ENCODE measurements at regions not wholly inside any gene's neighbourhood (a gene's known extent, or its start where the extent isn't known, plus 50 kb on each side); places are given as distances from the start of the nearest gene placed in this dataset.

DNA sequence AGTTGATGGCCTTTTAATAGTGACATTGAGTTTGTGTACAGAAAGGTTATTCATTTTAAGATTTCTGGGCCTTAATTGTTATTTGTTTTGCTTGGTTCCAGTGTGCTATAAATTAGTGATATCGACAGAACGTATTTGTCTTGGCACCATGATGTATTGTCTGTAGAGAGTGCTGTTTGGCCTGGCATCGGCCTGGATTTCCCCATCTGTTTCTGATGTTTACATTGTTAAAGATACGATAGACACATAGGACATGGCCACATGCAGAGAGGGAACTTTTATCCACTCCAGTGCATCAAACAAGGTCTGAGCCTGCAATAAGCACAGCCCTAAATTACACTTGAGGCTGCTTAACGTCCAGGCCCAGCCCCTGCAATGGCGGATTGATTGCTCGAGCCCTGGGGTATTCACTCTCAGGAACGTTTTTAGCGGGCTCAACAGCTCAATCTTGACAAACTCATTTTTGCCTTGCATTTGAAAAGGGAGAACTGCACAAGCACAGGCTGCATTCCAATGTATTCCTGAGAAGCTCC is 144.7 kb downstream of the SLC4A3 start:
- DNase-seq (ENCODE audit: low read depth) = no peak

DNA sequence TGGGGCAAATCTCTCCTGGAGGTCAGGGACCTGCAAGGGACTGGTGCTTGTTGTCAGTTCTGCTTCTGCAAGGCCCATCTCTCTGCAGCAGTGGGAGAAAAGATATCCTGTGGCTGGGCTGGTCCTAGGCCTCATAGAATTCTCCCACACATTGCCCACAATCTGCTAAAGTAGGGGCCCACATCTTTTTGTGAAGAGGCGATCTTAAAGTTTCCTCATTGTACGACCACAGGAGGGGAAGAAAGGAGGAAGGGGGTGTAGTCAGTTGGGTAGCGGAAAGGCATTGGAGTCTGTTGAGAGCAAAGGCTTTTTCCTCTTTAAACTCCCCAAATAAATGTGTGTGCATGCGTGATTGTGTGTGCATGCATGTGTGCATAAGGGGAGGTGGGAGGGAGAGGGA is 145.3 kb downstream of the SLC4A3 start:
- DNase-seq (ENCODE audit: low read depth) = no peak

DNA sequence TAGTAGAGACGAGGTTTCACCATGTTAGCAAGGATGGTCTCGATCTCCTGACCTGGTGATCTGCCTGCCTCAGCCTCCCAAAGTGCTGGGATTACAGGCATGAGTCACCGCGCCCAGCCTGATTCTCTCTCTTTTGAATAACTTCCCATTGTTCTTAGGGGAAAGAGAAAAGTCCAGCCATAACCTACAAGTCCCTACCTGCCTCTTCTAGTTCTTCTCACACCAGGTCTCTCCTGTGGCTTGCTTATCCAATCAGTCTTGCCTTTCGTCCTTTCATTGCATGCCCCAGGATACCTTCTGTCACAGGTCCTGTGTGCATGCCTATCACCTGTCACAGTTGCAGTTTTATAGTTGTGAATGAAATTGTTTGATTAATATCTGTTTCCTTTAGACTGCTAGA is 148.1 kb downstream of the SLC4A3 start:
- DNase-seq (ENCODE audit: low read depth) = no peak

DNA sequence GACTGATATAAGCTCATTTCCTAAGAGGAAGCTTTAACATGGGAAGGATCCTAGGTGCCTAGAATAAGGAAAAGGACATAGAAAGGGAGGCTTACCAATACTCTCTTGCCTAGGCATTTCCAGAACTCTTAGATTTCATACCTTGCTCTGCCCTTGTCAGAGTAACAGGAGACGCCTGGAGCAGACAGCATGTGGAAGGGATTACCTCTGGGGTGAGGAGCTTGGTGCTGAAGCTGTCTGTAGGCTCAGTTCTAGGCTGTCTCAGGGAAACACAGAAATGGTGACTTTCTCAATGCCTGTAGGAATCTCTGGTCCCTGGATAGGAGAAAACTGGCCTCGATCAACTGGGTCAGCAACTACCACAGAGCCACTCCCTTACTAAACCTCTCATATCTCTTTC is 150.0 kb downstream of the SLC4A3 start:
- no peak for DNase-seq (ENCODE audit: low read depth)

DNA sequence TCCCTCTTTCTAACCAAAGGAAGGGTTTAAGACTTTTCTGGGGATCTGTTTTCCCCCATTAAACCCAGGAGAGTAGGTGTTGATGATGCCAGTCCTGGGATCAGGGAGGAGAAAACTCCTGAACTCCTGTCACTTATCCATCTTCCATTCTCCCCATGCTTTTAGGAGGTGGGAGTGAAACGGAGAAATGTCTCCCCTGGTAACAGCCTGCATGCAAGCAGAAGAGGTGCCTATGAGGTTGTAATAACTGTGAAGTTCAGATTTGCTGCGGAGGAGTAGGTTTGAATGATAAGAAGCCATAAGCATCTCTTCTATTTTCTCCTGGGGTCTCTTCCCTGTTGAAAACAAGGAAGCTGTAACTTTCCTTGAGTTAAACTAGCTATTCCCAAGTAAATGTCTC is 150.8 kb downstream of the SLC4A3 start:
- no peak for DNase-seq (ENCODE audit: low read depth)

DNA sequence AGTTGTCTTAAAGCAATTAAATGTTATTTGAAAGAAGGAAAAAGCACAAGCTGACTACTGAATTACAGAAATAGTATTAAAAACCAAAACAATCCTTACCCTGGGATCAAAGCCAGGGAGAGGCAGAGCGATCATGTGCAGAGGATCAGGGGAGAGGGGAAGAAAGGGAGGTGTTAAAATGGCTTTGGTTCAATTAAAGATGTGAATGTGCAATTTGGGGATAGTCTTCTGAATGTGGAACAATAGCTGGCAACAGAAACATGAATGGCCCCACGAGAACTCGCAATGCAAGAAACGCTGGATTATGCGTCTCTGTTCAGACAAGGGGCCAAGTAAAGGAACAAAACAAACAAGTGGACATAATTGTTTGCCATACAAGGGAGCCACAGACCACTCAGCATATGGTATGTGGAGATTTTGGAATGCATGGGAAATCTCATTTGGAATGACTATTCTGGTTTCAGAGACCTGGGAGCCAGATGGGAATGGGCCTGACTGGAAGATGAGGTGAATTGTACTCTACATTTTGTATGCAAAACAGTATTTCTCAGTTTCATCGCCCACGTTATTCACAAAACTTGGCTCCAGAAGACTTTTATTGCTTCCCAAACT is 155.4 kb downstream of the SLC4A3 start:
- DNase-seq (ENCODE audit: low read depth) = no peak

DNA sequence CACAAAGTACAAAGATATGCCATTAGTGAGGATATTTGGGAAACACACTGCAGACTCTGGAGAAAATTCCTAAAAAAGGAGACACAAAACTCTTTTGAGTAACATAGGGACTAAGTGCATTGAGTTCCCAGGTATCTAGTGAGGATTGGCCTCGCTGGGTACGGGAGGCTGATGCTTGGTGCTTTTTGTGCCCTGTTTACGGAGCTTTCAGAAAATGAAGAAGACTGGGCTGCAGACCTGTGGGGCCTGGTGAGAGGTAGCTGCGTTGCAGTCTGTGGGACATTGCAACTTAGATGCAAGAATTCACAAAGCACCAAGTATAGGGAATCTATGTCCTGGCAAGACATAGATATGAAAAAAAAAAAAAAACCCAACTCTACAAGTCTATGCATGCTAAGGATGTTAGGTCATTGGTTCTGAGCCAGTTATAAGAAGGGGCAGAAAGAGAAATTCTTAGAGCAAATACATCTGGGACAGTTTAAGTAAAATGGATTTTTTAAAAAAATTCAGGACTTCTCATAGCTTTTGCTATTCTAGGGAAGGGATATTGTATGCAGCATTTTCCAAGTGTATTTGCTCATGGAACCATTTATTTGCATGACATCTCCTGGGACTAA is 156.0 kb downstream of the SLC4A3 start:
- no peak for DNase-seq (ENCODE audit: low read depth)

DNA sequence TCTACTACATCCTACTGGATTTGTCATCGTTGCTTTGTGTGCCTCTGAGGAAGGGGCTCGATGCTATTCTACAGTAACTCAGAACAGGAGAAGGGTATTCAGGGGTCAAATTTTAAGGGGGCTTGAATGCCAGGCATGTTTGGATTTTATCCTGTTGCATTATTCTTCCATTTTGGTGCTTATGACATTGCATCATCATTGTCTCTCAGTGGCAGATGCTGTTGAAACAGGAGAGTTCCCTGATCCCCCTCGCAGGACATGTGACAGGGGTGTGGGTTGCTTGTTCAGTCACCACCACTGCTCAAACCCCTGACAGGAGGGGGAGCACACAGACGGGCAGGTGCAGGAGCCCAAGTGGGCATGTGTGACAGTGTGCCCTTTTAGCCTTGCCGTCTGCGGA is 156.7 kb downstream of the SLC4A3 start:
- DNase-seq (ENCODE audit: low read depth) = no peak

DNA sequence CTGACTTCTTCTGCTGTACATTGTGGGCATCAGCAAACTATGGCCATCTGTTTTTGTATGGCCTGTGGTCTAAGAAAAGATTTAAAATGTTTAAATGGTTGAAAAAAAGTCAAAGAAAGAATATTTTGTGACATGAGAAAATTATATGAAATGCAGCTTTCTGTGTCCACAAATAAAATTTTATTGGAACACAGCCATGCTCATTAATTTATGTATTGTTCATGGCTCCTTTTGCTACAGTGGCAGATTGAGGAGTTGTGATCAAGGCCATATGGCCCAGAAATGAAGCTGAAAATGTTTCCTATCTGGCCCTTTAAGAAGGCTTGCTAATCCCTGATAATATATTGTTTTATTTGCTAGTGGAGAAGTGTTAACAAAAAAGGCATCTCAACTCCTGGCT is 162.0 kb downstream of the SLC4A3 start:
- DNase-seq (ENCODE audit: low read depth) = no peak

DNA sequence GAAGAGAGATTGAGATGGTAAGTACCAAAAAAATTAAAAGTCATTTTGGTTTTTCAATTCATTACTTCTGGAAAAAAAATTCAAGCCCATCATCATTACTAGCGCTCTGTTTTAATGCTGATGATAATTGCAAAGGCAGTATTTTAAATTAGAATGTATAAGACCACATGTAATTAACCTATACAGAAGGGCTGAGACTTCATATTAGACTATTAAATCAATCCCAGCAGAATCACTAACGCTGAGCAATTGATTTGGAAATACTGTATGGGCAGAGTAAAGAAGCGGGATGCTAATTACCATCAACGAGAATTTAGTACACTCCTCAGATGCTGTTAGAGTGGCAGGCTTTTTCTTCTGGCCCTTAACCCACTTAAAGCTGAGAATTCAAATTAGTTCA is 165.0 kb downstream of the SLC4A3 start:
- no peak for DNase-seq (ENCODE audit: low read depth)

DNA sequence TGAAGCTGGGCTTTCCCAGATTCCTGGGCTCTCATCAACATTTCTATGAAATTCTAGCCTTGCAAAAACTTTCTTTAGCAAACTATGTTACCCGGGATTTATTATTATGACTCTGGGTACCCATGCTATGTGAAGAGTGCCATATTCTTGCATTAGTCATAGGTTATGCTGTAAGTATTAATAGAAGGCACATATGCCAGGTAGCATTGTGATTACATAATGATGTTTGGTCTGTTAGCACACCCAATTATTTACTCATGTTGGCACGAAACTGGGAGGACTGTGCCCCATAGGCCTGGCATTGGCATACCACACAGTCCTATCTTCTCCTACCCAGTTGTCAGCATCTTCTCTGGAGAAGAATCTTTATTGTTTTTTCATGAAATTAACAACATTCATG is 171.0 kb downstream of the SLC4A3 start:
- no peak for DNase-seq (ENCODE audit: low read depth)

DNA sequence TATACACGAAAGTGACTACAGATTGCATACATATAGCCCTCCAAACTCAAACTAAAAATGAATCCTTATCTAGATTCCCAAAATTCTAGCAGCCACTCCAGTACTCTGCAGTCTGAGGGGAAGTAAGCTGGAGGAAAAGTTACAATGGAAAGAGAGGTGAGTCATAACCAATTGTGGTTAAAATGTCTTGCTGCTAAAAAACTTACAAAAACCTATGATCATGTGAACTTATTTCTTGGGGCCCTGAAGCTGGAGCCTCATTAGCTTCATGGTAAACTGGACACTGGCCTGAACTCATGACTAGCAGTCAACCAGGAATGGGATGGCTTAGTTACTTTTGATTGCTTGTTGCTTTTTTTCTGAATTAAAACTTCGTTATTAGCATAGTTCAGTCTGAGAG is 175.9 kb downstream of the SLC4A3 start:
- DNase-seq (ENCODE audit: low read depth) = no peak

DNA sequence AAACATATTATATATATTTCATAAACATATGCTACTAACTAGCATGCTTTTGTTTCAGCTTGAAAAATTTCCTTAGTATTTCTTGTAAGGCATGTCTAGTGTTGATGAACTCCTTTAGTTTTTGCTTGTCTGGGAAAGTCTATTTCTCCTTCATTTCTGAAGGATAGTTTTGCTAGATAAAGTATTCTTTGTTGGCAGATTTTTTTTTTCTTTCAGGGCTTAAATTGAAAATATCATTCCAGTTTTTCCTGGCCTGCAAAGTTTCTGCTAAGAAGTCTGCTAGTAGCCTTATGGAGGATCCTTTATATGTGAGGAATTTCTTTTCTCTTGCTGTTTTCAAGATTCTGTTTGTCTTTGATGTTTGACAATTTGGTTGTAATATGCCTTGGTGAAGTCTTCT is 183.5 kb downstream of the SLC4A3 start:
- no peak for DNase-seq (ENCODE audit: low read depth)

DNA sequence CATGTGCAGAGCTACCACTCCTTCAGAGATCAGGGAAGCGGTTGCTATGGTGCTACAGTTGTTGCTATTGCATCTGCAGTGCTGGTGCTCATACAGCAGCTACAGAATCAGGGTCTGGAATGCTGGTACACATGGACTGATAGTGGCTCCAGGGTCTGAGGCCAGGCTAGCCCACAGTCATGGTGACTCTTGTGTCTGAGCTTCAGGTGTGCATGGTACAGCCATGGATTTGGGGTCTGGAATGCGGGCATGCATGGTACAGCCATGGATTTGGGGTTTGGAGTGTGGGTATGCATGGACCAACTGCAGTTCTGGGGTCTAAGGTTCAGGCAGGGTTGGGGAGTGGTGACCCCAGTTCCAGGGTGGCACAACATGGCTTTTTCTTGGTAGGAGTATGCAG is 185.2 kb downstream of the SLC4A3 start:
- DNase-seq (ENCODE audit: low read depth) = no peak

DNA sequence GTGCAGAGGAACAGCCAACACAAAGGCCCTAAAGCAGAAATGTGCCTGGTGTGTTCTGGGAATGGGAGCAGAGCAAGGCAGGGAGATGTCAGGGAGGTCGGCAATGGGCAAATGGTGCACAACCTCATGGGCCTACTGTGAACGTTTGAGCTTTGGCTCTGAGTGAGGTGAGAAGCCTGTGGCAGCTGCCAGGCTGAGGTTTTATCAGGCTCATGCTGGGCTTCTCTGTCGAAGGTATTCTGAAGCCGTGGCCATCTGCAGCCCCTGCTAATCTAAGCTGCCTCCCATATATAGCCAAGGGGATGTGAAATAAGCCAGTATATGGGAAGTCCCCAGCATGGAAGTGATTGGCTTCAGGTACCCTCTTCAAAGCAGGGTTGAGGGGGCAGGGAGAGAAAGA is 193.3 kb downstream of the SLC4A3 start:
- DNase-seq (ENCODE audit: low read depth) = no peak

DNA sequence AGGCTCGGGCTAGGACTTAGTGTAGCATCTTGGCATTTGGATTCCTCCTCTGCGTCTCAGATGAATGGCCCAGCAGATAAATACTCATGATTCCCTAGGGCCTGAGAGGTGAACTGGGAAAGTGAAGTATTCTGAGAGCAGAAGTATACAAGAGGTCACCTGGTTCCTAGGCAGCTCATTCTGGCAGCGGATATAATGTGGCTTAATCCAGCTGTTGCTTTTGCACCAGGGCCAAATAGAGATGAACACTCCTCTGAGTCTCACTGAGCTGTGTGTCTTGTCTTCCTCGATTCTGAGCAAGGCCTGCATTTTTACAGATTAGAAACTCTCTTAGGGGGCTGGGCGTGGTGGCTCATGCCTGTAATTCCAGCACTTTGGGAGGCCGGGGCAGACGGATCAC is 196.1 kb downstream of the SLC4A3 start:
- DNase-seq (ENCODE audit: low read depth) = no peak

DNA sequence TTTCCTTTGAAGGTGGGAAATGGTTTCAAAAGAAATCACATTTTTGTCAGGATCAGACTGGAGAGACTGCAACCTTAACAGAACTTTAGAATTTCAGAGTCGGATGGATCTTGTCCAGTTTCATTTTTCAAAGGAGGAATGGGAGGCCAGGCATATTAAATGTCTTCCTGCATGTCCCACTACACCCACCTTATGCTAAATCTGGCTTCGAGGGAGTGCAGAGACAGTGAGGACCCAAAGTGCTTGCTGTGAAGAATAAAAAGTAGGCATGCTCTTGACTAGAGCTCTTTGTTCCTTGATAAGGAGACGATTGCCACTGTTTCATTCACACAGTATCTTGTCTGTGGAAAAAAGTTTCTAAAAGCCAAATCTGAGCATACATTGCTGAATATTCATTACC is 197.6 kb downstream of the SLC4A3 start:
- no peak for DNase-seq (ENCODE audit: low read depth)

DNA sequence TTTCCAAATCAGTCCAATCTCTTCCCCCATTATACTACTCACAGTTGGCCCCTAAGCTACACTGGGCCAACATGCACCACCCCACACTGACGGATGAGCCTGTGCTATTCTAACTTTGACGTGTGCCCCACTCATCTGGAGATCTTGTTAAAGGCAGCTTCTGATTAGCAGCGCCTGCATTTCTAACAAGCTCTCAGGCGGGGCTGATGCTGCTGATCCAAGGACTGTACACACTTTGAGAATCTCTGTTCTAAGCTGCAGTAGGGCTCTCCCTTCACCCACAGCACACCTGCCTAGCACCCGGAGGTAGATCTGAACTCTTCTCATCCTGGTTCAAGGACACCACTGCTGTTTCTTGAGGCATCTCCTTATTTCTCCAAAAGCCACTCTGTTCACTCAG is 200.7 kb downstream of the SLC4A3 start:
- DNase-seq (ENCODE audit: low read depth) = no peak

DNA sequence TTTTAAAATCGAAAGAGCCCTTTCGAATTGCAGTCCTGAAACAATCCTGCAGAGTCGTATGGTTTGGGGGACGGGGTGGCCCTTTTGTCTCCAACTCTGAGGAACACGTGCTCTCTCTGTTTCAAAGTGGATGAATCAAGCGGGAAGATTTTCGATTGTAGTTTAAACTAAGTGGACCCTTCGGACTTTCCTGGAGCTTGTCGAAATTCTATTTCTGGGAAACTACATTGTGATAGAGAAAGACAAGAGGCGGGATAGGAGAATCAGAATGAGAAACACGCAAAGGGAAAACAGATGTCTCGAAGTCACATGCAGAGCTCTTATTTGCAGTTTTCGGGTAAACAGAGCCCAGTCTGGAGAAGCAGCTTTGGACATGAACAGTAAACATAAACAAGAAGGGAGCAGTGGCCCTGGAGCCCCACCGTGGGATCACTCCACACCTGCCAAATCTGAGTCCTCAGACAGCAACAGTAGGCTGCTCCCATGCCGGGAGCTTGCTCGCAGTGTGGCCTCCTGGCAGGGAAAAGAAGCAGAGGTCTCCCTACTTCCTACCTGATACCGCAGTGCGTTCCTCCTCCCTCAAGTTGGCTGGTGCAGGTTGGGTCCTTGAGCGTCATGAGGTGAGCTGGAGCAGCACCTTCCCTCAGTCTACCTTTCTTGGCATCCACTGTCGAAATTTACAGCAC is 202.4 kb downstream of the SLC4A3 start:
- no peak for DNase-seq (ENCODE audit: low read depth)

DNA sequence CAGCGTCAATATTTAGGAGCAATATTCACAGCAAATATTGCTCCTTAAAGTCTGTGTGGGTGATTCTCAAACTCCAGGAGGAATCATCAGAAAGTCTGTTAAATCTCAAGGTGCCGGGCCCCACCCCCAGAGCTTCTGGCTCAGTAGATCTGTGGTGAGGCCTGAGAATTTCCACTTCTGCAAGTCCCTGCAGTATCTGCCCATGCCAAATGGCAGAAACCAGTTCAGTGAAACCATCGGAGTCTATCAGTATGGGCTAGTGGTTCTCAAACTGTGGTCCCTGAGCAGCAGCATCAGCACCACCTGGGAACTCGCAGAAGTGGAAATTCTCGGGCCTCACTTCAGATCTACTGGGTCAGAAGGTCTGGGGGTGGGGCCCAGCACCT is 202.9 kb downstream of the SLC4A3 start:
- no peak for DNase-seq (ENCODE audit: low read depth)

DNA sequence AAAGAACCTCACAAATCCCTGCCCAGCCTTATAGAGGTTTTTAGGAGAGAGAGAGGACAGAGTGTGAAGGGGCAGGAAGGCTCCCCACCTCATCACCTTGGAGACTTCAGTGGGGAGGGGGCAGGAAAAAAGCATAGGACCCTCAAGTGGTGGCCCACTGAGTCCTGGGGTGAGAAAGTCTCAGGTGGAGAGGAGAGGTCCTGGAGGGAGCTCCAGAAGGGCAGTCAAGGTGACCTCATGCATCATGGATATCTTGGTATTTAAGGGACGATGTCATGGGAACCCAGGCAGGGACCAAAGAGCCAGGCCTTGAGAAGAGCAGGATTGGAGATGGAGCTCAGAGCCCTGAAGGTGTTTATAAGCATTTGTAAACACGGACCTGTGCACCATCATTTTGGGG is 204.5 kb downstream of the SLC4A3 start:
- DNase-seq (ENCODE audit: low read depth) = no peak

DNA sequence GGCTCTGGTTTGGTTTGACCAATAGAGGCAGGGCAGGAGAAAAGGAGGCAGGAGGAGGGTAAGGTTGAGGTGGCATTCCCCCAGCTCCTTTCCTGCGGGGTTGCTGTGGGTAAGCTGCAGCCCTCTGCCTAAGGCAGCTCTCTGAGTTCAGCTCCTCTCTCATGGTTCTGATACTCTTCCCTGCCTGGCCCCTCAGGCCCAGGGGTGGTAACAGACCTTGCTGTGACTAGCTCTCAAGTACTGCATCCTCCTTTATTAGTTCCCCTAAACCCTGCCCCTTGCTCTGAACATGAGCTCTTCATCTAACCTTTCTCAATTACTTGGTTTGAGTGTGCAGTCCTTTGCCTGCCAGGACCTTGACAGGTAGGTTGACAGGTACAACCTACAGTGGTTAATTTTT is 205.5 kb downstream of the SLC4A3 start:
- DNase-seq (ENCODE audit: low read depth) = no peak

DNA sequence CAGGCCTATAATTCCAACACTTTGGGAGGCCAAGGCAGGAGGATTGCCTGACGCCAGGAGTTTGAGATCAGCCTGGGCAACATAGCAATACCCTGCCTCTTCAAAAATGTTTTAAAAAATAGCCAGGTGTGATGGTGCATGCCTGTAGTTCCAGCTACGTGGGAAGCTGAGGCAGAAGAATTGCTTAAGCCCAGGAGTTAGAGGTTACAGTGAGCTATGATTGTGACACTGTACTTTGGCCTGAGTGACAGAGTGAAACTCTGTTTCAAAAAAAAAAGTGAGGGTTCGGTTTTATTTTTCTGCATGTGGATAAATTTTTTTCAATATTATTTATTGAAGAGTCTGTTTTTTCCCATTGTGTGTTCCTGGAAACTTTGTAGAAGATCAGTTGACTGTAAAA is 208.1 kb downstream of the SLC4A3 start:
- DNase-seq (ENCODE audit: low read depth) = no peak

Data from stimulated activated CD8-positive, alpha-beta memory T cell treated with anti-CD3 and anti-CD28 coated beads, Interleukin-12 subunit alpha, Interleukin-12 subunit beta, amount 100 ng/mL, for 1 hour (primary cell).